PFSK-1 (cell line): ENCODE measurements at regions not wholly inside any gene's neighbourhood (a gene's known extent, or its start where the extent isn't known, plus 50 kb on each side); places are given as distances from the start of the nearest gene placed in this dataset.

Experiments
- POLR2AphosphoS5 ChIP-seq: IDR thresholded peaks from 2 replicates; pipeline ENCODE4 v1.6.1; 2012; ENCODE audit warnings: low read depth, mild to moderate bottlenecking, control low read depth, low read length, moderate library complexity
- REST ChIP-seq, 2 experiments: IDR thresholded peaks; 2 replicates each; pipeline versions ENCODE4 v1.6.1 to v1.8.0; 2011 to 2012; ENCODE audit warnings: low read depth in 2 of 2, low read length in 2 of 2, control low read depth in 1 of 2, inconsistent platforms in 1 of 2, mild to moderate bottlenecking in 1 of 2, moderate library complexity in 1 of 2; ENCODE audit not compliant: insufficient read depth in 1 of 2
- SIN3A ChIP-seq: IDR thresholded peaks from 2 replicates; pipeline ENCODE4 v1.6.1; 2012; ENCODE audit warnings: mild to moderate bottlenecking, low read length, moderate library complexity, borderline replicate concordance; ENCODE audit not compliant: insufficient read depth

- no peak for TF ChIP-seq POLR2AphosphoS5
- TF ChIP-seq SIN3A: no peak
- TF ChIP-seq REST (IDR thresholded peaks at IDR 0.05; ENCODE audit: insufficient read depth in 1 of 2, low read depth in 2 of 2, low read length in 2 of 2): no peak
Measured at GRCh38 chr21:39029086-39029755, 154.0 kb downstream of the PSMG1 start.
